C4-2B (cell line): ENCODE measurements at regions not wholly inside any gene's neighbourhood (a gene's known extent, or its start where the extent isn't known, plus 50 kb on each side); places are given as distances from the start of the nearest gene placed in this dataset.

Experiments used
- ZFX ChIP-seq: fragments of 450-650 bp; IDR thresholded peaks from 2 replicates; pipeline ENCODE4 v1.6.1; 2017
- TF ChIP-seq, protein P1 (sequence below): fragments of 450-650 bp; conservative IDR thresholded peaks from 2 replicates; pipeline ENCODE4 v1.5.1; 2017; ENCODE audit warnings: mild to moderate bottlenecking

GRCh38 chr1:191702124-191702523, 456.1 kb upstream of the RGS18 start:
- TF ChIP-seq, protein P1, sequence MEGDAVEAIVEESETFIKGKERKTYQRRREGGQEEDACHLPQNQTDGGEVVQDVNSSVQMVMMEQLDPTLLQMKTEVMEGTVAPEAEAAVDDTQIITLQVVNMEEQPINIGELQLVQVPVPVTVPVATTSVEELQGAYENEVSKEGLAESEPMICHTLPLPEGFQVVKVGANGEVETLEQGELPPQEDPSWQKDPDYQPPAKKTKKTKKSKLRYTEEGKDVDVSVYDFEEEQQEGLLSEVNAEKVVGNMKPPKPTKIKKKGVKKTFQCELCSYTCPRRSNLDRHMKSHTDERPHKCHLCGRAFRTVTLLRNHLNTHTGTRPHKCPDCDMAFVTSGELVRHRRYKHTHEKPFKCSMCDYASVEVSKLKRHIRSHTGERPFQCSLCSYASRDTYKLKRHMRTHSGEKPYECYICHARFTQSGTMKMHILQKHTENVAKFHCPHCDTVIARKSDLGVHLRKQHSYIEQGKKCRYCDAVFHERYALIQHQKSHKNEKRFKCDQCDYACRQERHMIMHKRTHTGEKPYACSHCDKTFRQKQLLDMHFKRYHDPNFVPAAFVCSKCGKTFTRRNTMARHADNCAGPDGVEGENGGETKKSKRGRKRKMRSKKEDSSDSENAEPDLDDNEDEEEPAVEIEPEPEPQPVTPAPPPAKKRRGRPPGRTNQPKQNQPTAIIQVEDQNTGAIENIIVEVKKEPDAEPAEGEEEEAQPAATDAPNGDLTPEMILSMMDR: no peak
- TF ChIP-seq ZFX: no peak
